HEK293T (cell line): ENCODE measurements at regions not wholly inside any gene's neighbourhood (a gene's known extent, or its start where the extent isn't known, plus 50 kb on each side); places are given as distances from the start of the nearest gene placed in this dataset.

Experiments used
- ARNT ChIP-seq: fragments of 450-650 bp; IDR thresholded peaks from 2 replicates; pipeline ENCODE4 v1.6.1; 2017; ENCODE audit warnings: mild to moderate bottlenecking
- BHLHE40 ChIP-seq: fragments of 450-650 bp; IDR thresholded peaks from 2 replicates; pipeline ENCODE4 v1.6.1; 2016; ENCODE audit warnings: mild to moderate bottlenecking, moderate library complexity, borderline replicate concordance
- CTBP1 ChIP-seq: fragments of 450-650 bp; IDR thresholded peaks from 2 replicates; pipeline ENCODE4 v1.6.1; 2016; ENCODE audit warnings: borderline replicate concordance
- FOXA1 ChIP-seq: fragments of 450-650 bp; IDR thresholded peaks from 2 replicates; pipeline ENCODE4 v1.6.1; 2016; ENCODE audit warnings: mild to moderate bottlenecking
- FOXM1 ChIP-seq: fragments of 450-650 bp; IDR thresholded peaks from 2 replicates; pipeline ENCODE4 v1.6.1; 2017; ENCODE audit warnings: mild to moderate bottlenecking, borderline replicate concordance
- HDGF ChIP-seq: fragments of 450-650 bp; IDR thresholded peaks from 2 replicates; pipeline ENCODE4 v1.6.1; 2017; ENCODE audit warnings: antibody characterized with exemption, borderline replicate concordance
- L3MBTL2 ChIP-seq: fragments of 450-650 bp; conservative IDR thresholded peaks from 2 replicates; pipeline ENCODE4 v1.6.1; 2016; ENCODE audit warnings: mild to moderate bottlenecking
- NFRKB ChIP-seq: fragments of 450-650 bp; IDR thresholded peaks from 2 replicates; pipeline ENCODE4 v1.6.1; 2016; ENCODE audit warnings: mild to moderate bottlenecking, moderate library complexity
- SP1 ChIP-seq: fragments of 450-650 bp; IDR thresholded peaks from 2 replicates; pipeline ENCODE4 v1.6.1; 2017
- SUZ12 ChIP-seq: fragments of 450-650 bp; IDR thresholded peaks from 2 replicates; pipeline ENCODE4 v1.6.1; 2016; ENCODE audit warnings: mild to moderate bottlenecking
- TARDBP ChIP-seq: fragments of 450-650 bp; IDR thresholded peaks from 2 replicates; pipeline ENCODE4 v1.6.1; 2016
- ZNF384 ChIP-seq: fragments of 450-650 bp; IDR thresholded peaks from 2 replicates; pipeline ENCODE4 v1.6.1; 2016

DNA sequence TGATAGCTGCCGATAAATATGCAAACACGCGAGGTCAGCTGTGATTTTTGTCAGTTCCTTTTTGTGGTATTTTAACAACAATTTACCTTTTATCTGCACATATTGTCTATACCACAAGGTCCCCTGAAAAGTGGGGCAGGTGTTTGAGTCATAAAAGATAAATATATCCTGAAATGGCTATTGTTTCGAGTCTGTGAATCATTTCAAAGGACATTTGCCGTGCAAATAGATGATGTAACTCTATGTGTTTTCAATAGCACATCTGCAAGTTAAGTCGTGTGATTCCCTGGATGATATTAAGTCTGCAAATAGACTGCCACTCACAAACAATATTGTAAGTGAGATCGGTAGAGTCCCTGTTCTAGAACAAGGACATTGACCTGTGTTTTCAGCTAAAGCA, 193.0 kb upstream of the PITRM1 start:
- no peak for TF ChIP-seq SUZ12
- no peak for TF ChIP-seq NFRKB
- TF ChIP-seq BHLHE40, result no peak
- no peak for TF ChIP-seq FOXA1
- TF ChIP-seq CTBP1, result no peak
- no peak for TF ChIP-seq ZNF384
- no peak for TF ChIP-seq FOXM1
- no peak for TF ChIP-seq ARNT
- no peak for TF ChIP-seq L3MBTL2
- TF ChIP-seq SP1, result no peak
- no peak for TF ChIP-seq HDGF
- no peak for TF ChIP-seq TARDBP
